ENCODE measurements at regions not wholly inside any gene's neighbourhood (a gene's known extent, or its start where the extent isn't known, plus 50 kb on each side); places are given as distances from the start of the nearest gene placed in this dataset.

DNA sequence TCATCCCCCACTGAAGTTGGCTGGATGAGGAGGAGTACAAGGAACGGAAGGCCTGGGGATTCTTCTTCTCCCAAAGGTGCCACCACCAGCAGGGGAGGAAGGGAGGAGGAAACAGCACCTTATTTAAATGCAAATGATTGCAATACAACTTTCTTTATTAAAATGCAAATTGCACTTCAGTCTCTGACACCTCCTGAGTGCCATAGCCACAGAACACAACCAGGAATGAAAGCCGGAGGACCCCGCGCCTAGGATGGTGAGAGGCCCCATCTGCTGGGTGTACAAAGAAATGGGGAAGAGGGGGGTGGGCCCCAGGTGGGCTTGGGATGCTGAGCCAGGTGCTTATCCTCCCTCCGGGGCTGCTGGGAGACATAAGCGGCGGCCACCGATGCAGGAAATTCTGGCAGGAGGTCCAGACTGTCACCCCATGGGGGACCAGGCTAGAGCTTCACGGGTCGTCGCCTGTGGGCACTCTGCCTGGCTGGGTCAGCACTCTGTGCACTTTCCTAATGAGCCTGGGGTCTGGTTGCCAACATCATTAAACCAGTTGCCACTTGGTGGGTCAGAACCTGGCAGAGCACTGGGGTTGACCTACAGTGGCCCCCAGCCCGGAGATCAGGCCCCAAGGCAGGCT lies 154.2 kb upstream of the MLN start:
- no peaks in the 10 kb centered on the region for H3F3A ChIP-seq (ENCODE audit: control insufficient read depth, insufficient read depth)
- TF ChIP-seq EZH2phosphoT487 (IDR thresholded peaks at IDR 0.05; ENCODE audit: borderline replicate concordance, low read length) = no peak
- TF ChIP-seq, protein P1, sequence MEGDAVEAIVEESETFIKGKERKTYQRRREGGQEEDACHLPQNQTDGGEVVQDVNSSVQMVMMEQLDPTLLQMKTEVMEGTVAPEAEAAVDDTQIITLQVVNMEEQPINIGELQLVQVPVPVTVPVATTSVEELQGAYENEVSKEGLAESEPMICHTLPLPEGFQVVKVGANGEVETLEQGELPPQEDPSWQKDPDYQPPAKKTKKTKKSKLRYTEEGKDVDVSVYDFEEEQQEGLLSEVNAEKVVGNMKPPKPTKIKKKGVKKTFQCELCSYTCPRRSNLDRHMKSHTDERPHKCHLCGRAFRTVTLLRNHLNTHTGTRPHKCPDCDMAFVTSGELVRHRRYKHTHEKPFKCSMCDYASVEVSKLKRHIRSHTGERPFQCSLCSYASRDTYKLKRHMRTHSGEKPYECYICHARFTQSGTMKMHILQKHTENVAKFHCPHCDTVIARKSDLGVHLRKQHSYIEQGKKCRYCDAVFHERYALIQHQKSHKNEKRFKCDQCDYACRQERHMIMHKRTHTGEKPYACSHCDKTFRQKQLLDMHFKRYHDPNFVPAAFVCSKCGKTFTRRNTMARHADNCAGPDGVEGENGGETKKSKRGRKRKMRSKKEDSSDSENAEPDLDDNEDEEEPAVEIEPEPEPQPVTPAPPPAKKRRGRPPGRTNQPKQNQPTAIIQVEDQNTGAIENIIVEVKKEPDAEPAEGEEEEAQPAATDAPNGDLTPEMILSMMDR (IDR thresholded peaks at IDR 0.05; ENCODE audit: low read depth, low read length, poor library complexity, severe bottlenecking) = no peak
- H3K27ac ChIP-seq (ENCODE audit: low read depth, low read length) = no peak overlapping the region
- H3K4me1 ChIP-seq (ENCODE audit: control insufficient read depth, low read length) = no peaks in the 10 kb centered on the region
- H3K9me2 ChIP-seq (replicated peaks; ENCODE audit: control insufficient read depth, low read length) = no peaks in the 10 kb centered on the region
- H3K4me2 ChIP-seq (ENCODE audit: low read length) = no peak overlapping the region
- no peaks in the 10 kb centered on the region for H4K20me1 ChIP-seq (ENCODE audit: control insufficient read depth, insufficient read depth, low read depth, low read length)
- H3K79me2 ChIP-seq (ENCODE audit: control insufficient read depth, low read length) = no peaks in the 10 kb centered on the region
- no peaks in the 10 kb centered on the region; the same call in none of the 2 replicates for H3K27me3 ChIP-seq (ENCODE audit: control insufficient read depth, low read length)
- no peak overlapping the region for H3K4me3 ChIP-seq (ENCODE audit: low read length)
- no peaks in the 10 kb centered on the region for H3K9me3 ChIP-seq (ENCODE audit: control insufficient read depth, insufficient read depth, low read length)
- no peaks in the 10 kb centered on the region for H3K36me3 ChIP-seq (ENCODE audit: control insufficient read depth, low read length)

DNA sequence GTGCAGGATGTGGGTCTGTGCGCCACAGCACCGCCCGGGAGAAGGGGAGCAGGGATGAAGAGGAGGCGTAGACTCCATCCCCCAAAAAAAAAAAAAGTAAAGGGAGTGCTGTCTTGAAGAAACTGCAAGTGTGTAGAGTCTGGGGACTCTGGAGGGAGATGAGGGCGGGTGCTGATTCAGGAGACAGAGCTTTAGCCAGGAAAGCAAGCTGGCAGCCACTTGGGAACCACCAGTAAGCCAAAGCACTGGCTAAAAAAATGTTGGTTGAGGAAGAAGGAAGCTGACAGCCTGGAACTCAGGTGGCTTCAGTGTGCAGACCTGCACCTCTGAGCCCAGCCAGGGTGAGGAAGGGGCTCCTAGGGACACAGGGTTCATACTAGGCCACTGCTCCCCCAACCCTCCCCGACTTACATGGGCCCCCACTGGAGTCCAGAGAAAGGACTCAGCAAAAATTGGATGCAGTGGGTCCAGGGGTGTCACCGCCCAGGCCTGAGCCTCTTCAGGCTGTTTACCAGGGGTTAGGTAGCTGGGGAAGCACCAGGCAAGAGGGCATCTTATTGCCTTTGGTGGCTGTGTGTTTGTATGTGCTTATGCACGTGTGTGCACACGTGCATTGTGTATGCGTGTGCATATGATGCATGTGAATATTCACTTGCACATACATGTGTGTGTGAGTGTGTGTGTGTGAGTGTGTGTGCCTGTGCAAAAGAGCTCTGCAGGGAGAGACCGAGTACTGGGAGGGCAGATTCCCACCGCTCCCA lies 153.5 kb upstream of the MLN start:
- Histone ChIP-seq H3K4me2 (ENCODE audit: low read length) (no peak overlapping the region), H3F3A (ENCODE audit: control insufficient read depth, insufficient read depth) (no peaks in the 10 kb centered on the region), H3K27me3 (ENCODE audit: control insufficient read depth, low read length) (no peaks in the 10 kb centered on the region; the same call in none of the 2 replicates), H3K9me3 (ENCODE audit: control insufficient read depth, insufficient read depth, low read length) (no peaks in the 10 kb centered on the region), H3K4me3 (ENCODE audit: low read length) (no peak overlapping the region), H3K36me3 (ENCODE audit: control insufficient read depth, low read length) (no peaks in the 10 kb centered on the region), H3K4me1 (ENCODE audit: control insufficient read depth, low read length) (no peaks in the 10 kb centered on the region), H3K27ac (ENCODE audit: low read depth, low read length) (no peak overlapping the region), H3K79me2 (ENCODE audit: control insufficient read depth, low read length) (no peaks in the 10 kb centered on the region), H4K20me1 (ENCODE audit: control insufficient read depth, insufficient read depth, low read depth, low read length) (no peaks in the 10 kb centered on the region), H3K9me2 (replicated peaks; ENCODE audit: control insufficient read depth, low read length) (no peaks in the 10 kb centered on the region)
- TF ChIP-seq, protein P1 (IDR thresholded peaks at IDR 0.05; ENCODE audit: low read depth, low read length, poor library complexity, severe bottlenecking) = no peak
- no peak for TF ChIP-seq EZH2phosphoT487 (IDR thresholded peaks at IDR 0.05; ENCODE audit: borderline replicate concordance, low read length)

DNA sequence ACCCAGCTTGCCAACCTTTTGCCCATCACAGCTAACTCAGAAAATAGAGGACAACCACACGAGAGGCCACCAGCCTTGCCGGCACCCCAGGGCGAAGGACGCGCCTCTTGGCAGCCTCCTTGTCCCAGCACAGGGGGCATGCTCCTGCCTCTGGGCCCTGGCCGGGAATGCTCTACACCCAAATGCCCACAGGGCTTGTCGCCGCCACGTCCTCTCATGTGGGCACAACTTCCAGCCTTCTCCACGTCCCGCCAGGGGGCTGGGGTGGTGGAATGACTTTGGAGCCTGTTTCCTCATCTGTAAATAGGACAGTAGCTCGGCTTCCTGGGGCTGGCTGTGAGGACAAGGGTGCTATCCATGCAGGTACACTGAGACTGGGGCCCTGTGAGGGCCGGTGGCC lies 152.4 kb upstream of the MLN start:
- TF ChIP-seq EZH2phosphoT487 (IDR thresholded peaks at IDR 0.05; ENCODE audit: borderline replicate concordance, low read length) = no peak
- TF ChIP-seq, protein P1 (IDR thresholded peaks at IDR 0.05; ENCODE audit: low read depth, low read length, poor library complexity, severe bottlenecking) = no peak

More for the DNA sequence above, 152.4 kb upstream of the MLN start:
- H4K20me1 ChIP-seq (ENCODE audit: control insufficient read depth, insufficient read depth, low read depth, low read length) = no peaks in the 10 kb centered on the region
- H3K4me2 ChIP-seq (ENCODE audit: low read length) = no peak overlapping the region
- H3K9me3 ChIP-seq (ENCODE audit: control insufficient read depth, insufficient read depth, low read length) = no peaks in the 10 kb centered on the region
- no peaks in the 10 kb centered on the region; the same call in none of the 2 replicates for H3K27me3 ChIP-seq (ENCODE audit: control insufficient read depth, low read length)
- no peaks in the 10 kb centered on the region for H3K79me2 ChIP-seq (ENCODE audit: control insufficient read depth, low read length)
- no peak overlapping the region for H3K4me3 ChIP-seq (ENCODE audit: low read length)
- no peak overlapping the region for H3K27ac ChIP-seq (ENCODE audit: low read depth, low read length)
- no peaks in the 10 kb centered on the region for H3K9me2 ChIP-seq (replicated peaks; ENCODE audit: control insufficient read depth, low read length)
- H3K4me1 ChIP-seq (ENCODE audit: control insufficient read depth, low read length) = no peaks in the 10 kb centered on the region
- H3F3A ChIP-seq (ENCODE audit: control insufficient read depth, insufficient read depth) = no peaks in the 10 kb centered on the region
- no peaks in the 10 kb centered on the region for H3K36me3 ChIP-seq (ENCODE audit: control insufficient read depth, low read length)
